CD4-positive, alpha-beta T cell (primary cell): ENCODE measurements at regions not wholly inside any gene's neighbourhood (a gene's known extent, or its start where the extent isn't known, plus 50 kb on each side); places are given as distances from the start of the nearest gene placed in this dataset.

ENCODE experiments used
- ATAC-seq: fragments of 200-7000 bp; cut with Tn5 transposase; one replicate; pipeline ENCODE4 v1.10.0; 2022; ENCODE audit warnings: mild to moderate bottlenecking; ENCODE audit not compliant: poor library complexity
- CTCF ChIA-PET: fragments of 350-600 bp; sonication (Branson Sonifier 250); formaldehyde crosslinking; loops from one replicate; lab custom pipeline; 2021; ENCODE audit warnings: antibody characterized with exemption, inconsistent platforms; lab: Charles Lee
- POLR2A ChIA-PET: fragments of 350-600 bp; sonication (Branson Sonifier 250); formaldehyde crosslinking; loops from one replicate; lab custom pipeline; 2021; ENCODE audit warnings: antibody characterized with exemption, inconsistent platforms; lab: Charles Lee
- DNase-seq, 14 experiments: peaks; one replicate each; pipeline ENCODE4 v3.0.0-alpha.2; 2013 to 2020; ENCODE audit warnings: mixed read lengths in 2 of 14
- H3K27ac ChIP-seq, 2 donors: one replicate each; pipeline versions ENCODE4 v1.5.1 to v1.7.0; 2013; ENCODE audit warnings: low read length in 2 of 2, low read depth in 1 of 2, mild to moderate bottlenecking in 1 of 2
- H3K27me3 ChIP-seq, 2 experiments: 1 replicate in 1 of 2; 2 replicates in 1 of 2; pipeline versions ENCODE4 v1.6.1 to v1.7.0; 2013; ENCODE audit warnings: low read length in 2 of 2, control low read depth in 1 of 2, mild to moderate bottlenecking in 1 of 2, moderate library complexity in 1 of 2; ENCODE audit not compliant: insufficient read depth in 2 of 2, control insufficient read depth in 1 of 2
- H3K36me3 ChIP-seq: one replicate; pipeline ENCODE4 v1.6.1; 2013; ENCODE audit warnings: low read length, control low read depth; ENCODE audit not compliant: insufficient read depth
- H3K4me1 ChIP-seq: one replicate; pipeline ENCODE4 v1.6.1; 2013; ENCODE audit warnings: low read length, control low read depth; ENCODE audit not compliant: insufficient read depth
- H3K4me3 ChIP-seq: one replicate; pipeline ENCODE4 v1.5.1; 2013; ENCODE audit warnings: mild to moderate bottlenecking, low read length, moderate library complexity
- H3K9me3 ChIP-seq, 2 experiments: 1 replicate in 1 of 2; 2 replicates in 1 of 2; pipeline versions ENCODE4 v1.6.1 to v1.7.0; 2013; ENCODE audit warnings: low read length in 2 of 2, mild to moderate bottlenecking in 2 of 2, control low read depth in 1 of 2, moderate library complexity in 1 of 2; ENCODE audit not compliant: control insufficient read depth in 1 of 2, insufficient read depth in 1 of 2
- H3K27ac Mint-ChIP-seq: one replicate; pipeline ENCODE4 v1.8.0; 2020; ENCODE audit warnings: mixed read lengths
- H3K27me3 Mint-ChIP-seq: one replicate; pipeline ENCODE4 v1.8.0; 2021; ENCODE audit warnings: mixed read lengths
- H3K36me3 Mint-ChIP-seq: one replicate; pipeline ENCODE4 v1.8.0; 2021; ENCODE audit warnings: low read depth, mixed read lengths
- H3K4me1 Mint-ChIP-seq: one replicate; pipeline ENCODE4 v1.8.0; 2021; ENCODE audit warnings: low read depth, mixed read lengths
- H3K4me3 Mint-ChIP-seq: one replicate; pipeline ENCODE4 v1.8.0; 2020; ENCODE audit warnings: mild to moderate bottlenecking, mixed read lengths
- H3K9me3 Mint-ChIP-seq: one replicate; pipeline ENCODE4 v1.8.0; 2020; ENCODE audit warnings: mixed read lengths
- intact Hi-C, 2 experiments: fragments of 100-400 bp; cut with DNase I in 1 of 2; cut with micrococcal nuclease in 1 of 2; formaldehyde crosslinking; loops; one replicate each; pipeline versions ENCODE4 v1.15.1 to v1.9.0; 2023 to 2025; cut with DNase I, micrococcal nuclease
- TF ChIP-seq, protein P1 (sequence below): fragments of 200-600 bp; IDR thresholded peaks from one replicate; pipeline ENCODE4 v1.8.0; 2022; ENCODE audit warnings: antibody characterized with exemption, mild to moderate bottlenecking

DNA sequence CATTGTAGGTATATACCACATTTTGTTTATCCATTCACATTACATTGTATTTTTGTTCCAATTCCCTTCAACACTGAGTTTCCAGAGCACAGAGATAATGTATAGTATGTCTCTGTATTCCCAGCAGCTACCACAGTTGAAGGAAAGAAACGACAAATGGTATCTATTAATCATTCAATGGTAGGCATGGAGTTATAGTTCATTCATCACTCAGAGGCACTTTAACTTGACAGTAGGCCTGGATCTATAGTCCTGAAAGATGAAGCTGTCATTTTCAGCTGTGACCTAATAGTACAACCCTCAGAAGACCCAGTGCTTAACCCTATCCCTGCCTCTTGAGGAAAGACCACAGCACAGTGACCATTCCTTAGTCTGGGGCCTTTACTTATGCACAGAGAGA lies 163.0 kb upstream of the TMTC4 start:
- TF ChIP-seq, protein P1, sequence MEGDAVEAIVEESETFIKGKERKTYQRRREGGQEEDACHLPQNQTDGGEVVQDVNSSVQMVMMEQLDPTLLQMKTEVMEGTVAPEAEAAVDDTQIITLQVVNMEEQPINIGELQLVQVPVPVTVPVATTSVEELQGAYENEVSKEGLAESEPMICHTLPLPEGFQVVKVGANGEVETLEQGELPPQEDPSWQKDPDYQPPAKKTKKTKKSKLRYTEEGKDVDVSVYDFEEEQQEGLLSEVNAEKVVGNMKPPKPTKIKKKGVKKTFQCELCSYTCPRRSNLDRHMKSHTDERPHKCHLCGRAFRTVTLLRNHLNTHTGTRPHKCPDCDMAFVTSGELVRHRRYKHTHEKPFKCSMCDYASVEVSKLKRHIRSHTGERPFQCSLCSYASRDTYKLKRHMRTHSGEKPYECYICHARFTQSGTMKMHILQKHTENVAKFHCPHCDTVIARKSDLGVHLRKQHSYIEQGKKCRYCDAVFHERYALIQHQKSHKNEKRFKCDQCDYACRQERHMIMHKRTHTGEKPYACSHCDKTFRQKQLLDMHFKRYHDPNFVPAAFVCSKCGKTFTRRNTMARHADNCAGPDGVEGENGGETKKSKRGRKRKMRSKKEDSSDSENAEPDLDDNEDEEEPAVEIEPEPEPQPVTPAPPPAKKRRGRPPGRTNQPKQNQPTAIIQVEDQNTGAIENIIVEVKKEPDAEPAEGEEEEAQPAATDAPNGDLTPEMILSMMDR: no peak
- no peaks in the 10 kb centered on the region for H3K36me3 ChIP-seq
- no peak overlapping the region for H3K27ac ChIP-seq
- H3K4me1 ChIP-seq: no peaks in the 10 kb centered on the region
- ChIA-PET CTCF (no interaction called here), POLR2A (no interaction called here)
- H3K4me3 ChIP-seq: no peak overlapping the region
- Mint-ChIP-seq H3K36me3 (no peaks in the 10 kb centered on the region), H3K9me3 (no peaks in the 10 kb centered on the region), H3K27ac (no peak overlapping the region), H3K27me3 (peaks cover 18% of the 10 kb centered on the region), H3K4me3 (no peak overlapping the region), H3K4me1 (no peaks in the 10 kb centered on the region)
- ATAC-seq: no peak
- DNase-seq: no peak
- intact Hi-C loops: no loop called here
- no peaks in the 10 kb centered on the region for H3K27me3 ChIP-seq
- H3K9me3 ChIP-seq: no peaks in the 10 kb centered on the region

DNA sequence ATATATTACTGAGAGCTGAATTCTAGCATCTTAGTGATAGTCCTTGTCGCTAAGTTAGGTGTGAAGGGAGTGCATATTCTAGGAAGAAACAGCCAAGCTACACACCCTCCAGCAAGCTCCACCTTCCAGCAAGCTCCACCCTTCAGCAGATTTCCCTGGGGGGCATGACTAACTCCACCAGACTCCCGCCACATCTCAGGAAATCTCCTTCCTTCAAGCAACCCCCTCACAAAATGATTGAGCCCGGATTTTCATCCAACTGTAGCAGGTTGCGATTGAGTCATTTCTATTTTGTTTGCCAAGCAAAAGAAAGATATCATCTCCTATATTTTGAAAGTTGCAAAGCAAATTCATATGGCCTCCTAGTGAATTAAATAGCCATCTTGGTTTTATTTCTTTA lies 162.1 kb upstream of the TMTC4 start:
- Mint-ChIP-seq H3K9me3 (no peaks in the 10 kb centered on the region), H3K4me1 (no peaks in the 10 kb centered on the region), H3K27me3 (peaks cover 10% of the 10 kb centered on the region), H3K36me3 (no peaks in the 10 kb centered on the region), H3K4me3 (no peak overlapping the region), H3K27ac (no peak overlapping the region)
- Histone ChIP-seq H3K9me3 (no peaks in the 10 kb centered on the region), H3K36me3 (no peaks in the 10 kb centered on the region), H3K27me3 (no peaks in the 10 kb centered on the region), H3K27ac (no peak overlapping the region), H3K4me3 (no peak overlapping the region), H3K4me1 (no peaks in the 10 kb centered on the region)
- POLR2A ChIA-PET: no interaction called here
- intact Hi-C loops: no loop called here
- DNase-seq (no peak), ATAC-seq (no peak)
- CTCF ChIA-PET: no interaction called here
- TF ChIP-seq, protein P1: no peak

DNA sequence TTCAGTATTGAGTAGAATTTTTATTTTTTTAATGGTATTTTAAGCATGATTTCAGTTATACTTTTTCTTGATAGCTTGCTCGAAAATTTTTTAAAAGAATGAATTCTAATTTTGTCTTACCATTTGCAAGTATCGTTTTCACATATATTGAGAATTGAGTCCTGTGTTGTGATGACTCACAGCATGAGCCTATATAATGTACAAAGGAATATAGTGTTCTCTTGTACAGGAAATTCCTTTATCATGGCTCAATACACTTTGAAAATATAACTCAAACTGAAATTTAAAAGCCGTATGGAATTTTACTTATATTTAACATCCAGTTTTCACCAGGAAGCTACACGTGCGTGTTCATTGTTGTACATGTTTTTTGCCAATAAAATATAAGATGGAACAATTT lies 161.1 kb upstream of the TMTC4 start:
- Histone ChIP-seq H3K4me1 (no peaks in the 10 kb centered on the region), H3K4me3 (no peak overlapping the region), H3K27me3 (no peaks in the 10 kb centered on the region), H3K36me3 (no peaks in the 10 kb centered on the region), H3K9me3 (no peaks in the 10 kb centered on the region), H3K27ac (no peak overlapping the region)
- ATAC-seq (no peak), DNase-seq (no peak)
- H3K36me3 Mint-ChIP-seq: no peaks in the 10 kb centered on the region
- no peaks in the 10 kb centered on the region for H3K9me3 Mint-ChIP-seq
- H3K4me1 Mint-ChIP-seq: no peaks in the 10 kb centered on the region
- H3K27ac Mint-ChIP-seq: no peak overlapping the region
- ChIA-PET CTCF (no interaction called here), POLR2A (no interaction called here)
- H3K27me3 Mint-ChIP-seq: peaks cover 9% of the 10 kb centered on the region
- TF ChIP-seq, protein P1: no peak
- no peak overlapping the region for H3K4me3 Mint-ChIP-seq
- intact Hi-C loops: no loop called here
